ENCODE measurements at regions not wholly inside any gene's neighbourhood (a gene's known extent, or its start where the extent isn't known, plus 50 kb on each side); places are given as distances from the start of the nearest gene placed in this dataset.

DNA sequence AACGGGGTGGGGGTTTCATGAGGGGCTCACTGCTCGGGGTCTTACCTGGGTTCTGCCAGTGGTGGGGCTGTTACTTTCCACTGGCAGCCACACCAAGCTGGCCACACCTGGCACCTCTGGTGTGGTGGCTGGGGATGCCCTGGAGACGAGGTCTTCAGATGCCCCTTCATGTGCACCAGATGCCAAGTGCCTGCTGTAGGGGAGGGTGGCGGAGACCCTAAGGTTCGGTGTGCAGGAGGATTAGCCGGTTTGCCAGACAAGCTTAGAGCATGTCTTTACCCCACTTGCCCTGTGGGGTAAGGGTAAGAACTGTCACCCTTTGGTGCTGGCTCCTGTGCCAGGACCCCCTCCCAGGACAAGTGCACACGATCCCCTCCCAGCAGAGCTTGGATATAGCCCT lies 188.3 kb downstream of the TJP1 start:
- intact Hi-C loops (cut with micrococcal nuclease), result no loop called here
- H4K5ac ChIP-seq (ENCODE audit: low read depth, low read length), result no peak overlapping the region
- H3K9me3 ChIP-seq (ENCODE audit: control insufficient read depth, insufficient read depth, low read length), result no peaks in the 10 kb centered on the region
- TF ChIP-seq RCOR1 (IDR thresholded peaks at IDR 0.05; ENCODE audit: insufficient replicate concordance, low read length) (no peak), CHD1 (IDR thresholded peaks at IDR 0.05; ENCODE audit: low read depth, low read length) (no peak), CEBPB (IDR thresholded peaks at IDR 0.05; ENCODE audit: low read depth, low read length) (no peak), MAFK (IDR thresholded peaks at IDR 0.05; ENCODE audit: low read depth, low read length) (no peak), FOS (IDR thresholded peaks at IDR 0.05; ENCODE audit: low read depth, low read length) (no peak)
- TF ChIP-seq, protein P1, sequence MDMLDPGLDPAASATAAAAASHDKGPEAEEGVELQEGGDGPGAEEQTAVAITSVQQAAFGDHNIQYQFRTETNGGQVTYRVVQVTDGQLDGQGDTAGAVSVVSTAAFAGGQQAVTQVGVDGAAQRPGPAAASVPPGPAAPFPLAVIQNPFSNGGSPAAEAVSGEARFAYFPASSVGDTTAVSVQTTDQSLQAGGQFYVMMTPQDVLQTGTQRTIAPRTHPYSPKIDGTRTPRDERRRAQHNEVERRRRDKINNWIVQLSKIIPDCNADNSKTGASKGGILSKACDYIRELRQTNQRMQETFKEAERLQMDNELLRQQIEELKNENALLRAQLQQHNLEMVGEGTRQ (IDR thresholded peaks at IDR 0.05; ENCODE audit: low read depth, low read length), result no peak
- no TSS peak for BruUV-seq (replicated peaks)
- H2BK5ac ChIP-seq (ENCODE audit: low read depth, low read length, poor library complexity, severe bottlenecking), result no peak overlapping the region
- no peak overlapping the region for H4K91ac ChIP-seq (ENCODE audit: insufficient read depth, low read depth, low read length)
- no peaks in the 10 kb centered on the region for H3K4me1 ChIP-seq (ENCODE audit: control insufficient read depth, insufficient read depth, low read length)
- H3K56ac ChIP-seq (ENCODE audit: extremely low read depth, insufficient read depth, low read length), result no peak overlapping the region
- DNase-seq, result no peak
- no peak overlapping the region for H2AK5ac ChIP-seq (ENCODE audit: low read depth, low read length)
- no peak overlapping the region for H2AFZ ChIP-seq (replicated peaks; ENCODE audit: low read length, poor library complexity)
- dilution Hi-C loops (cut with HindIII; ENCODE audit: low sequenced_read_pairs, unreplicated experiment), result no loop called here
- H3K23ac ChIP-seq (ENCODE audit: low read depth, low read length), result no peak overlapping the region
- H3K9ac ChIP-seq (ENCODE audit: low read depth, low read length), result no peak overlapping the region
- H3K18ac ChIP-seq (ENCODE audit: low read depth, low read length), result no peak overlapping the region
- no peak overlapping the region for H3K14ac ChIP-seq (replicated peaks; ENCODE audit: low read depth, low read length)
- POLR2A ChIA-PET (ENCODE audit: unreplicated experiment), result no interaction called here
- CTCF ChIA-PET, result no interaction called here
- no peak overlapping the region for H2BK120ac ChIP-seq (ENCODE audit: low read depth, low read length)
- 33% methylated on average over 1 of the region's 7 CpGs; no CpG with 5 or more reads in 1 of the 2 experiments for WGBS, 2 experiments (ENCODE audit: extremely low coverage in 2 of 2, insufficient read length in 1 of 2)
- no peak overlapping the region for H2BK20ac ChIP-seq (ENCODE audit: low read depth, low read length)
- H2BK15ac ChIP-seq (ENCODE audit: low read depth, low read length), result no peak overlapping the region
- no peak overlapping the region for H3K27ac ChIP-seq (ENCODE audit: insufficient read depth, low read length)
- H2AK9ac ChIP-seq (replicated peaks; ENCODE audit: low read depth, low read length, poor library complexity), result no peak overlapping the region
- no peak overlapping the region for H3K4me3 ChIP-seq (ENCODE audit: insufficient read depth, low read depth, low read length)
- H4K20me1 ChIP-seq (ENCODE audit: insufficient read depth, low read length), result no peaks in the 10 kb centered on the region
- no peaks in the 10 kb centered on the region for H3K79me1 ChIP-seq (ENCODE audit: low read depth in 1 of 2, low read length in 2 of 2)
- H4K8ac ChIP-seq (ENCODE audit: low read depth in 2 of 2, low read length in 2 of 2), result no peak overlapping the region
- in situ Hi-C loops (cut with MboI; ENCODE audit: low sequenced_read_pairs), result no loop called here
- no peaks in the 10 kb centered on the region for H3K36me3 ChIP-seq (ENCODE audit: control insufficient read depth, insufficient read depth, low read length)
- H3K4ac ChIP-seq (ENCODE audit: low read depth, low read length), result no peak overlapping the region
- no peak overlapping the region for H3K4me2 ChIP-seq (ENCODE audit: low read depth, low read length)
- no peak for ATAC-seq (ENCODE audit: low read depth)
- peaks cover 8% of the 10 kb centered on the region for H3K27me3 ChIP-seq (ENCODE audit: control insufficient read depth, insufficient read depth, low read length)
- H3K9me1 ChIP-seq (ENCODE audit: insufficient read depth, low read length), result no peaks in the 10 kb centered on the region
